DMS153 (cell line): ENCODE measurements at regions not wholly inside any gene's neighbourhood (a gene's known extent, or its start where the extent isn't known, plus 50 kb on each side); places are given as distances from the start of the nearest gene placed in this dataset.
"Not testable (repeated sequence)": the region's sequence is repeated elsewhere in the genome, so short reads cannot be mapped to it uniquely, and the experiment has no call there.

Experiments
- DNase-seq: peaks from one replicate; lab custom pipeline; 2025; lab: John Stamatoyannopoulos, UW

DNA sequence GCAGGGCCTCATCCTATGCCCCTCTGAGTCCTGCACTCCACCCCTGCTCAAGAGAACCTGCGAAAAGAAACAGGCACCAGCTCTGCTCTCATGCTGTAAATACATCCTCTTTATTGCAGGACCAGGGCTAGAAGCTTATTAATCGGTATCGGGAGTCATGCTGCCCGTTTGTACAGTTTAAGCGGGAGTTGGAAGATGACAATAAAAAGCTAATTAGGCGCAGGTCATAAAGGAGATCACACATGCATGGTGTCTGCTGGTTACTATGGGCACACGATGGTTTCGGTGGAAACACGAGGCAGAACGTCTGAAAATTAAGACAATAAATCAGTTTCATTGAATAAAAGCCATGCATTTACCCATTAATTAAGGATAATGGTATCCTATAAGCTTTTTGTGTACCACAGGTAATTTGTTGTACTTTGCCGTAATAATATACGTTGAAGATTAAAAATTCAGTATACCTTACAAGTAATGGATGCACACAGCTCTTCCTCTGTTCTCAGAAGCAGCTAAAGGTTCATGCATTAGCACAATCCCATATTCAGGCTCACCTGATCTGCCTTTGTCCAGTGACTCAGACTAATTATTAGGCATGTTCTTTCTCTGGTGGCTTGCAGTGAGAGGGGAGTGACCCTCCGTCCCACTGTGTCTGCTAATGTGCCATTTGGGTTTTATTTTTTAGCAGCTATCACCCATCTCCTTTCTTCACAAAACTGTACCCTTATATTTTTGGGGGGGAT lies 406.0 kb downstream of the TSHZ3 start:
- DNase-seq: no peak

DNA sequence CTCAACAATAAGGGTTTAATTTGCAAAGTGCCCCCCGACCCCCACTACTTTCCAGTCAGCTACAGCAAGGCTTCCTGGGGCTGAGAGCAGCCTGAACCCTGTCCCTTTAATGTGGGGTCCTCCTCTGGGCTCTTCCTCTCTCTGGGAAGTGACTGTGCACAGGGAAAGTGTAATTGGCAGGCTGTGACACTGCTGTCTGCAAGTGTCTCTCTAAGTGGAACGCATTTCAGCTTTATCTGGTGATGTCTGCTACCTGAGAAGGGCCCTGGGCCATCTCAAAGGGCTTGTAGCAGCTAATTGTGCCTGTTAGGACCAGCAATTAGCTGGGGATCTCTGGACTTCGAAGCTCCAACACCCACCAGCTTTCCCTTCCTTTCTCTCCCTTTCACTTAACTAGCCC lies 406.6 kb downstream of the TSHZ3 start:
- DNase-seq: no peak

DNA sequence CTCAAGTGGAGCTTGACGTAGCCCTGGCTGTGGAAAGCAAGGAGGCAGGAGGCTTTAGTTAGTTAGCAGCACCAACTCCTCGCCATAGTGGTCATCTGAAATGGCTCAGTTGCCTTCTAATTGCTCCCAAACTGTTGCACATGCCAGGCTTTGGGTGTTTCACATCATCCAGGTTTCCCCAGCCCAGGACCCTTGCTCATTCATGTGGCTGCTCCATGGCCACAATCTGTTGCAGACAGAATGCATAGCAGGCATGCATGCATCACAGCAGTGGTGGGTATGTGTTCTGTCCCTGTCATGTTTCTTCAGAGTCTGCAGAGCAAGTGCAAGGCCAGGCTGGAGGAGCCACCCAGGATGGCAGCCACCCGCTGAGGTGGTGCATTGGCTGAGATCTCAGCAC lies 407.6 kb downstream of the TSHZ3 start:
- no peak for DNase-seq

DNA sequence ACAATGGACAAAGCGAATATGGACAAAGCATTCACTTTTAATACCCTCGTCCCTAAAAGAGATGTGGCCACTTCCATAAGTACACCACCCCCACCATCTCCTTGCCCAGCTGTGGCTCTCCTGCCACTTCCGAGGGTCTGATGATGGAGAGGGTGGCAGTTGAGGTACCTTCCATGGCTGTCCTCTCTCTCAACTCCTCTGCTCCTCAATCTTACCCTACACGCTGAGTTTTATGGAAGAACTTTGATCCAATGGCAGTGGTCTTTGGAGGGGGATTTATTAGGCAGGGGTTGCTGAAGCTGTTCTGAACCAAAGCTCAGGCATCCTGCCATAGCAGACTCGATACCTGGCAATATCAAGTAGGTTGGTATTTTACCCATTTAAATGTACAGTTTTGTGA lies 413.0 kb downstream of the TSHZ3 start:
- DNase-seq: no peak

DNA sequence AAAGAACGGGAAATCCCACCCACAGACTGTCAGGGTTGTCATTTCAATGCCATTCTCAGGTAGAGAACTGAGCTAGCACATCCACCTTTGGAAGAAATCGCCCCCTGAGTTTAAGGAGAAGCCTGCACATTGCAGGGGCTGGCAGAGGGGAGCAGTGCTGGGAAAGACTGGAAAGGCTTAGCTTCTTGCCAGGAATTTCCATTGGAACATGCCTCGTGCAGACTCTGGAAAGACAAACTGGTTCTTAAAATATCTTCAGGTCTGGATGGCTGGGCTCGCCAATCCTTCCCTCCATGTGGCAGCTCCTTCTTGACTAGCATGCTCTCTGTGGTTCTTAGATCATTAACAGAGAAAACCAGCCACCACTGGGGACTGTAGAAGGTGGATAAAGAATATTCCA lies 414.1 kb downstream of the TSHZ3 start:
- no peak for DNase-seq

DNA sequence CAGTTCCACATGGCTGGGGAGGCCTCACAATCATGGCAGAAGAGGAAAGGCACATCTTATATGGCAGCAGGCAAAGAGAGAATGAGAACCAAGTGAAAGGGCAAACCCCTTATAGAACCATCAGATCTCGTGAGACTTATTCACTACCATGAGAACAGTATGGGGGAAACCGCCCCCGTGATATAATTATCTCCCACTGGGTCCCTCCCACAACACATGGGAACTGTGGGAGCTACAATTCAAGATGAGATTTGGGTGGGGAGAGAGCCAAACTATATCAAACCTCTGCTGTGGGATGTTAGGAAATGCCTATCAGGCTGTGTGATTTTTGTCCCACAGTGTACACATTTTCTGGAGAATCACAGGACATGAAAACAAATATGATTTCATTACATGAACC lies 415.8 kb downstream of the TSHZ3 start:
- not testable (repeated sequence) for DNase-seq

DNA sequence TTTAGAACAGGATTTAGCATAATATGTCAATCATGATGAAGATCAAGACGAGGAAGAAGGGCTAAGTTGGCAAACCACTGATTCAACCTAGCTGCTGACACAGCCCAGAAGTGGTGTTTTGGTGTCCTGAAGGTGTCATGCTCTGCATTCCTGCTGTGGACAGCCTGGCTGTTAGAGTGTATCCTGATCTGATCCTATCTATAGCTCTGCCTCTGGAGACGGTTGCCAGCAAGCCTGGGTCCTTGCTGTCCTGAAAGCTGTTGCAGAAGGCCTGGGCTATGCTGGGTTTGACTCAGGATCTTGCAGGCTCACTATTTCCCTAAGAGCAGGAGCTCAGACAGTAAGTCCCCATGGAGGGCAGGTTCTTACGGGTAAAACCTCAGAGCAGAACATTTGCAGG lies 416.4 kb downstream of the TSHZ3 start:
- no peak for DNase-seq

DNA sequence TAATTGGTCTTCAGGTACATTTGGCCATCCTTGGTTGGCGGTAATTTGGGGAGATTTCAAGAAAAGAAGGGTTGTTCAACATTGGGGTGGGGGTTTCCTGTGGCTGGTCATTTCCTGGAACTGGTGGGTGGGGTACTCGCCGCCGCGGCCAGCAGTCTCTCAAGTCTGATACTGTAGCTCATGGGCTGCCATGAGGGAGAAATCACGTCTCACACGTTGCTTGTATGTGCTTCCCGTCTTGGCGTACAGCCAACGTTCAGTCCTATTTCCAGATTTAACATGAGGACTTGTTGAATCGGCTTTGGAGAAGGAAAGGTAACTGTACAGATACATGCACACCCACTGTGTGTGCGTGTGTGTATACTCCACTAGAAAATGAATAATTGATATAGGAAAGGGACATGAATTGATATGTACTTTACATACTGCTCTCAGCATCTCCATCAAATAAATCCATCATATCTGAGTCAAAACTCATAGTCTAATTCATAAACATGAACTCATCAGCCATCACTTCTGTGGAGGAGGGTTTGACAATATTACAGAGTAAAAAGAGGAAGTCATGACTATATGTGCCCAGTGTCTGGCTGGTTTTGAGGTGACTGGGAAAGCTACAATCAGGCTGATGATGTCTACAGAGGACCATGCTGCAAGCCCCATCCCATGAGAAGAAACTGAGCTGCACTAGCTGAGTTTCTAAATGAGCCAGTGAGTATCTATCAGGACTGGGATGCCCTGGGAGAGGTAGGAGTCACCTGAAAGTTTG lies 418.1 kb downstream of the TSHZ3 start:
- no peak for DNase-seq

DNA sequence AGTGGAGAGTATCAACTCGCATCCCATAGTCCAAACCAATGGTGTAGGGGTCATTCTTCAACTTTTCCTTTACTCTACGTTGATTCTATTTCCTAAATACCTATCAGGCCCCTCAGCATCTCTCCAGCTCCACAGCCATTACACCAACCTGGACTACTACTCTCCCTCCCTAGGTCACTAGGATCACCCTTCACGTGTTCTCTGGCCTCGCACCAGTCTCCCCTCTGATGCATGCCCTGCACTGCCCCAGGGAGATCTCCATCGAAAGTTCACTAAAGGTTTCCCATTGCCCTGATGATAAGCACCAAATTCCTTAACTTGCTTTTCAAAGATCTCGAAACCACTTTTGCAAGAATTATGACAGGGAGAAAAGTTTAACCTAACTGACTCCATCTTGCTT lies 421.5 kb downstream of the TSHZ3 start:
- no peak for DNase-seq

DNA sequence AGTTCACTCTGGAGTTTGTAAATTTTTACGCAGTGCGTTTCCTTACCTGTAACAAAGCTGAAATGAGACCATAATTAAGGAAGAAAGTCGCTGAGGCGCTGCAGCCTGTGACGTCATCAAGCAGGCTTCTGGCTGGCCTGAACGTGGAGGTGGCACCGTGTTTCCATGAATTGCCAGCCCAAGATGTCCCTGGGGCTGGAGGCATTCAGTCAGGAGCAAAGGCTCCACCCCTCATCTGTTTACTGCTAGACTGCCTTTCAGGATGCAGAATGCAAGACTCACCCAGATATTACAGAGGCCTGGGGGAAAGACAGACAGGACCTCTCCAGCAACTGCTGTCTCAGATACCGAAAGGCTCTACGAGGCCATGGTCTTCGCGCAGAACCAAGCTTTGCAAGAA lies 424.6 kb downstream of the TSHZ3 start:
- DNase-seq: no peak

DNA sequence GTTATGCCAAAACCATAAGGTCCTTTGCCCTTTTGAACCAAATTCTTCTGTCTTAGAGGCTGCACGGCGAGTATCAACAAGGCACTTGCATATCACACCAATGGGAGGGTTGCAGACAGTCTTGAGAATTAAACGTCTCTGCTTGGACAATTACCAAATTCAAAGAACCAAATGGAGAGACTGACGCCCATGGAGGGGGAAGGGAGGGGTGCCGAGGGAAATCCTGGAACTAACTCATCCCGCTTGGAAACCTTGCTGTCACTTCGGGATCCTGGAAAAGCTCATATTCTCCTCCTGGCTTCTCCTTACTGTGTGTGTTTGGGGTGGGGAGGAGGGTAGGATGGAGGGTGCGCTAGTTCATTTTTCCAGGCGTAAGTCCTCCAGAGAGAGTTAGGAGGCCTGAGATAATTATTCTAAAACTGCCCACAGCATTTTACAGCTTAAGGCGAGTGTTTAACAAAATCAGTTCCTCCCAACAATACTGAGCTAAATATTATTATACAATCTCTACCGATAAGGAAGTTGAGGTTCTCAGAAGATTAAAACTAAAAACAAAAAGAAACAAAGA lies 425.1 kb downstream of the TSHZ3 start:
- no peak for DNase-seq

DNA sequence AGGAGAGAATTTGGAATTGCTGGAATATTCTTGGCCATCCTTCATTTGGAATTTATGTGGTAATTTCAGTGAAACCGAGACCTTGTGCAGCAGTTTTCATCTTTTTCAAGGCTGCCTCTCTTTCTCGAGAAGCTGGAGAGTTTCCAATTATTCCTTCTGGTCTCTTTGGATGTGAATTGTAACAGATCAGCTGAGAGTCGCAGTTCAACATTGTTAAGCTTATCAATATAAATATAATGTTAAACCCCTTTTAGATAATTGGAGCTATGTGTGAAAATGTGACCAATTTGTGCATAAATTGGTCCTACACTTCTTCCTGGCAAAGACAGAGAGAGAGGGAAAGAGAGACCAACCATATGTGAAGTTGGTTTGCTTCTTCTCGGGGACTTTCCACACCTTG lies 425.6 kb downstream of the TSHZ3 start:
- DNase-seq: no peak

DNA sequence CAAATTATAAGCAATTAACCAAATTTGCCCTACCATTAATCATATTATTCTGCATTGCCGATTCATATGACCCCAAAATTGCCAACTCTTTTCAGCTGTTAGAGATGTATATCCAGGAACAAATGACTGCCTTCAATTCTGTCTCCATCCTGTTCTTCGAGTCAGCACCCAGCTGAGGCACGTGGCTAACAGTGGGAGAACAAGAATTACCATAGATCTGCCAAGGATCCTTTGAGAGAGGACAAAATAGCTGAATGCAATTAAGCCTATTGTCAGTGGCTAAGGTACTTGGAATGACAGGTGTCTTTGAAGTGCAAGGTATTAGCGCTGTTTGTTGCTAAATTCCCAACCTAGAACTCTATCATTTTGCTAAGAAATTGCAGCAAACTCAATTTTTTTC lies 426.1 kb downstream of the TSHZ3 start:
- DNase-seq: no peak

DNA sequence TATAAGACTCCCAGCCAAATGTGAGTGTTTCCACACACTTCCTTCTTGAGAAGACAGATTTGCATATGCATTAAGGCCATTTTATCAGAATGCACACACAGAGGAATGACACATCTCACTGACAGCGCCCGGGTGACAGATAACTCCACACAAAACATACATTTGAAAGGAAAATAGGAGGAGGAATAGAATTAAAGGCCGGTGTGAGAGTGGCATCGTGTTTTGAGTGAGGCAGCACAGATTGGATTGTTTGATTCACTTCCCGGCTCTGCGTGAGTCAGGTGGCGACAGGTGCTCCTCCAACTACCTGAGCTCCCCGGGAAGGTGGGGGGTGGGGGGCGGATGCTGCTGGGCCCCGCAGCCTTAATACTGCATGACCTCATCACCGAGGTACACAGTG lies 429.0 kb downstream of the TSHZ3 start:
- no peak for DNase-seq

DNA sequence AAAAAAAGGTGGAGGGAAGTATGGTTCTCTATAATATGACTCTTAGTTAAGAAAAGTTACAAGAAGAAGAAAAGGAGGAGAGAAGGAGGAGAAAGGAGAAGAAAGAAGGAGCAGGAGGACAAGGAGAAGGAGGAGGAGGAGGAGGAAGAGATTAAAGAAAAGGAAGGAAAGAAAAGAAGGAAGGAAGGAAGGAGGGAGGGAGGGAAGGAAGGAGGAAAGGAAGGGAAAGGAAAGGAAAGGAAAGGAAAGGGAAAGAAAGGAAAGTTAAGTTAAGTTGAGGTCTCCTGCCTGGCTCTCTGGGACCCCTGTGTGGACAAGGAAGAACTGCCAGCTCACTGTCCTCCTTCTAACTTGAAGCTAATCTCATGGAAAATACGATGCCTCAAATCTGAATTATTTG lies 429.5 kb downstream of the TSHZ3 start:
- DNase-seq: no peak

DNA sequence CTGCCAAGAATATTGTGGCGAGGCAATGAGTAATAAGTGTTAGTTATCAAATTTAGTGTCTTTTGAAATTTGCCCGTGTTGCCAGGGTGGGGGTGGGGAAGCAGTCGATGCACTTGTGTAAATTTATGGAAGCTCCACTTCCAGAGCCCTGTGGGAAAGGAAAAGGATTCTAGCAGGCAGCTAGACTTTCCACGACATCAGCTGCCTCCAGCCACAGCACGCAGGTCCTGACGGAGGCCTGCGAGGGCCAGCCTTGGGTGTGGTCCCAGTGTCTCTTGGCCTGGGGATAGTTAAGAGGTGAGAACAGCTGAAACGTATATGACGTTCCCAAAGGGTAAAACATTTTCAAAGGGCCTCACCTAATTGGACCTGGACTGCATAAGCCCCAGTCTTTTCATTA lies 433.0 kb downstream of the TSHZ3 start:
- no peak for DNase-seq

DNA sequence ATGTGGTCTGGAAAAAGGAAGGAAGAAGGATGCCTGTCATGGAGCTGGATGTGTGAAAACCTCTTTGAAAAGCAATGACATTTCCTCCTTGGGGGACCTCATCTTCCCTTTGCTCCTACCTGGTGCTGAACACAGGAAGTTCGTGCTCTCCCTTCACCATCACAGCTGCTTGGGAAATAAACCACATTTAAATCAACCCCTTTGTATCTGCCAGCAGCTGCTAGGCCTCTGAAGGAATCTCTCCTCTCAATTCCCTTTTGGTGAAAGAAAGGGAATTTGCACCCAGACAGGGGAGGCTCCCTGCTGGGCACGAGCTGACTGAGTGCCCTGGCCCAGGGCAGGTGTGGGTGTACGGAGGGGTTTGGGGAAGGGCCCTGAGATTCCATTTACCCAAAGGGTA lies 437.7 kb downstream of the TSHZ3 start:
- no peak for DNase-seq

DNA sequence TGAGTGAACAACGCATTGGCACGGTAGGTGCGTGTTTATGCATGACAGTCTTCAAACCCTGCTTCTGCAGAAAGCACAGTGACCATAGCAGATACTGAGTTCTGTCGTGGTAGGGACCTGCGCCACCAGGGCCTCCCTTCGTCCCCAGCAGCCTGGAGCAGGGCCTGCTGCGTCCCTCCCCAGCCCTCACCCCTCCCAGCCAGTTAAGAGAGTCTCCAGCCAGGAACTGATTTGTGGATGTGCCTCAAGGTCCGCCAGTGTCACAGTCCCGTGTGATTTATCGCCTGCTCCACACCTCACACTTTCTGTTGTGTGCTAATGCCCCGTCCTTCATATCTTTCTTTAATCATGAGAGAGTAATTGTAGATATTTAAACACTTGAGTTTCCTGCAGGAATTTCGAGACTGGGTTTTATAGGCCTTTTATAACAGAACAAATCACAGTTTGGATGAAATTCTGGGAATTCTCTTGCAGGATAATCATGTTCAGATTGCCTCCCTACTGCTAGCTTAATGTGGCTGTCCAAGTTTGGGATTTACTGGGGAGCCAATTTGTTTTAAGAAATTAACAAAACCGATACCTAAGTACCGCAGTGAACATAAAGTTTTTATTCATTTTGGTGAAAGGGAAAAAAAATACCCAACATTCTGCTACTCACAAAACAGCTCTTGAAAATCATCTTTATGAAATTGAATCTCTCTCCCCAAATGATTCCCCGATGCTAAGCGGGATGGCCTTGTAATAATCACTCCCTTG lies 438.6 kb downstream of the TSHZ3 start:
- DNase-seq: no peak

DNA sequence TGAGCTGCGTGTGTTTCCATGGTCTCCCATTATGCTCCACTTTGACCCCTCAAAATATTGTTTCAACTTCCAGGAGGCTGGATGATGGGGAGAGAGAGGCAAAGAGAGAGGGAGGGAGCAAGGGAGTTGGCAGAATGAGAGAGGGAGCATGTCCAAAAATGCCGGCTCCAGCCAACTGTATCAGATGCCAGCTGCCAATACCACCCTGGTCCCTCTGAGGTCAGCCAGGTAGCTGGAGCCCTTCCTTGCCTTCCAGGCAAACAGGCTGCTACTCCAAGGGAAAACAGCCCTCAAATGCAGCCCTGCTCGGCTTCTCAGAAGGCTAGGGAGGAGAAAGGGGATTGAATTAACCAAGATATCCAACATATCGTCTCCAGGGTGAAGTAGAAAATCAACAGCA lies 440.0 kb downstream of the TSHZ3 start:
- no peak for DNase-seq

DNA sequence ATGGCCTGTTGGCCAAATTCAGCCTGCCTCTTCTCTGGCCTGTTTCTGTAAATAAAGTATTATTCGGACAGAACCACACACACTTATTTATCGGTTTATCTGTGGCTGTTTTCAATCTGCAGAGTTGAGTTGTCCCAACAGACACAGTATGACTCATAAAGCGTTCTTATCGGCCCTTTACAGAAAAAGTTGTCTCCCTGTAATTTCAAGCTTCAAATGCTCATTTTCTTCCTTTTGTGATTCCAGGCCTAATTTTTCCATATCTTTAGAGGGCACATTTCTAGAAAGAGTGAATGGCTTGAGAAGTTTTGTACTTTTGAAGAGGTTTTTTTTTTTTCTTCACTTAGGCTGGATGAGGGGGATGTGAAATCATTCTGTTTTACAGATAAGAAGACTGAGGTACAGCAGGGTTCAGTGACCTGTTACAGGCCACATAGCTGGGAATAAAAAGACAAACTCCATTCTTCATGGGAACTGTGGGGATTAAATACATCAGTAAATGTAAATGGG lies 440.9 kb downstream of the TSHZ3 start:
- no peak for DNase-seq

DNA sequence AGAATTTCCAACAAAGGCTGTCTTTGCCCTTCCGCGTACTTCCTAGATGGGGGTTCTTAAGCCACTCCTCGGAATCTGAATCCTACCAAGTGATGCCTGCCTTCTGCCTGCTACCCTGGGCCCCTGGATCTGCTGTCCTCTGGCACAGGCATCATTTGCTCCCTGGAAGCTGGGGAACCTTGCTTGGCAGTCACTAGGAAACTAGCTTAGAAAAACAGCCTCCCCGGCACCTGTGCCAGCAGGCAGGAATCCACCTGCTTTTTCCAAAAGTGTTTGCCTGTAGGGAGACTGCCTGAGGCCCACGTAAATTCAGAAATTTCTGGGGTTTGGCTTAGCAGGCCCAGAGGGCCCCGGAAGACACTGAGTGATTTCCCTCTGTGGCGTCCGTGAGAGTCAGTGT lies 442.4 kb downstream of the TSHZ3 start:
- no peak for DNase-seq

DNA sequence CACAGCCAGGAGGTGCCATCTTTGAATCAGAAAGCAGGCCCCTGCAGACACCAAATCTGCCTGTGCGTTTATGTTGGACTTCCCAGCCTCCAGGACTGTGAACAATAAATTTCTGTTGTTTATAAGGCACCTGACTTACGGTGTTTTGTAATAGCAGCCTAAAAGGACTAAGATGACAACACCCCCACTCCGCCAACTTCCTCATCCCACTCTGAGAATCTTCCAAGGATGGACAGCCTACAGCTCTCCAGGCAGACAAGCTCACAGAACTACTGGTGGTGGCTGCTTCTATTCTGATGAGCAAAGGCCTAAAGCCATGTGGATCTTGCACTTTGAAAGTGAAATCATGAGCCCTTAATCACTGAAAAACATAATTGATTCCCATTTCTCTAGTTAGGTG lies 449.2 kb downstream of the TSHZ3 start:
- no peak for DNase-seq
